Fibroblast of peridontal ligament (primary cell): ENCODE measurements at regions not wholly inside any gene's neighbourhood (a gene's known extent, or its start where the extent isn't known, plus 50 kb on each side); places are given as distances from the start of the nearest gene placed in this dataset.
"Not testable (repeated sequence)": the region's sequence is repeated elsewhere in the genome, so short reads cannot be mapped to it uniquely, and the experiment has no call there.

Experiments used
- DNase-seq: peaks from one replicate; pipeline ENCODE4 v3.0.0-alpha.2; 2010; ENCODE audit errors: extremely low read depth

DNA sequence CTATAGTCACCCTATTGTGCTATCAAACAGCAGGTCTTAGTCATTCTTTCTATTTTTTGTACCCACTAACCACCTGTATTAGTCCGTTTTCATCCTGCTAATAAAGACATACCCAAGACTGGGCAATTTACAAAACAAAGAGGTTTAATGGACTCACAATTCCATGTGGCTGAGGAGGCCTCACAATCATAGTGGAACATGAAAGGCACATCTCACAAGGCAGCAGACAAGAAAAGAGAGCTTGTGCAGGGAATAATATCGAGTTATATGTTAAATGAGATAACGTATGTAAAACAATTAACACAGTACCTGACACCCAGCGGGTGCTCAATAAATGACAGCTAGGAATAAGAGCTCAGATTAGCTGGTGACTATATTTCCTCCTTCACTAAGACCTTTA lies 88.1 kb upstream of the WDR44 start:
- DNase-seq: no peak

DNA sequence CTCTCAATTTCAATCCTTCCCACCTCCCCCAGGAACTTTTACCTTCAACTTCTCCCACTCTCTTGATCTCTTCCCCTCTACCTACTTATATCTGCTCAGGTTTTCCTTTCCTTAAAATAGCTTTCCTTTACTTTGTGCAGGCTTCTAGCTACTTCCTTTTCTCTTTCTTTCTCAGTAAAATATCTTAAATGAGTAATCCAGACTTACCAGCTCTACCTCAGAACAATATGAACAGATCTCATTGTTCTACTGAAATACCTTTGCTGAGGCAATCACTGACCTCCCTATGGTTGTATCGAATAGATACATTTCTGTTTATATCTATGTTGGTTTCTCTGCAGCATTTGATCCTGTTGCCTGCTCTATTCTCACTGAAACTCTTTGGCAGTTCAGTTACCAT lies 86.7 kb upstream of the WDR44 start:
- no peak for DNase-seq

DNA sequence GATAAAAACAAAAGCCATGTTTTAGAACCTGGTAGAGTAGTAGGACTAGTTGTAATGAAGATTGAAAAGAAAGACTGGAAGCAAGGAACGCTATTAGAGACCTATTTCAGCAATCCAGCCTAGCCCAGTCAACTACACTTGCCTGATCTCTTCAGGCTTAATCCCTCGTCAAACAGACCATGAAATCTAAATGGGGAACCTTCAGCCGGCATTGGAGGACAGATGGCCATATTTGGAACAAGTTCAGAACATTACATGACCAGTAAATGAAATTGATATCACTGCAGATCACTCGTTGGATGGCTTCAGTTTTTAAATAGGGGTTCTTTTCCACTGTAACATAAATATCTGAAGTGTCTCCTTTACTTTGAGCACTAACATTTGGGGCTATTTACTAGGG lies 84.8 kb upstream of the WDR44 start:
- DNase-seq: no peak

DNA sequence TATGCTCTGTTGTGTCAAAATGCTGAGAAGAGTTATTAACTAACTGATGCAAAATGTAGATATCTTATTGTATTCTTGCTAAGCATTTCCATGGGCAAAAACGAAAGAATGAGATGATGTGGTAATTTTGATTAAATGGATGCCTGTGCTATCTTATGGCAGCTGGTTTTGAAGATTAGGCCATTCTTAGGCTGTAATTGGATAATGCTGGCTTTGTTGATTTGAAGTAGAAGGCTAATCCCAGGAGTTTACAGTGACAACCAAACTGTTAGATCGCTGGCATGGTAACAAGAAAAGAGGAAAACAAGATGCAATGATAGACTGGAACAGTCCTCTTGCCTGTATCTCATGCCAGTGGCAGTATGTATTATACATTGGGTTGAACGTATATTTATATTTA lies 74.1 kb upstream of the WDR44 start:
- DNase-seq: peak; percentile 7

DNA sequence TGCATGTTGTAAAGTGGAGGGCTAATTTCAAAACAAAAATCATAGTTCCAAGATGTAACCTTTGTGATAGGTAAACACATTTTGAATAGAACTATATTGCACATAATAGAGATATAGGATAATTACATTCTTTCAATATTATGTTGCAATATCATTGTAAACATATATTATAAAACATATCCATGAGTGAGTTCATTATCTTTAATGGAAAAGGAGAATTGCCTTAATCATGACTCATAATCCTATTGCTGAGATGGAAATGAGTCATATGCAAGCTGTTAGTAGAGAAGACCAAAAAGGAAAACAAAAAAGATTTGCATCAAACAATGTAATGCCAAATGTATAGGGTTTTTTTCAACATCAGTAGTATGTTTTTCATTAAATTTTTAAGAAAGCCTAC lies 73.7 kb upstream of the WDR44 start:
- DNase-seq: no peak

DNA sequence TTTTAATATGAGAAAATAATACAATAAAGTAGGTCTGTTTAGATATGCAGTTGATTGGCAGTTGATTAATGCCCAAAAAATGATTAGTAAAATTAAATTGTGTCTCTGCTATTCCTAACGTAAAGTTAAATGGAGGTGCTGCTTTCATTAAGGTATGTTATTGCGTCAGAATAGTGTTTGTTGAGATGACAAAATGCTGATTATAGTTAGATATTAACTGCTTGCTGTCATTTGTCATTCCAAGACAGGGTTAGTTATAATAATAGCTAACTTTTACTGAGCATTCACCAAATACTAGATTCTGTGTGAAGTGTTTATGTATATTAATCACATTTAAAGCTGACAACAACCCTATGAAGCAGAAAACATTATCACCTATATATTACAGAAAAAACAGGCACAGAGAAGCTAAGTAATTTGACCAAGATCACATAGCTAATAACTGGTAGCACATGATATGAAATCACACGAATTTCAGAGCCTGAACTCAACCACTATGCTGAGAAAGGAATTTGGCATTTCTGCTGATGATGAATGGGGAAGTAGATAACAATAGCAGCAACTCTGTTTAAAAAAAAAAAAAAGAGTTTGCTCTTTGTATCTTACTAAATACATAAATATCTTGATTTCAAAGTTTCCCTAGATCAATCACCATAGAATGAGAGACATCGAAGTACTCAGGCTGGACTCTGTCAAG lies 59.7 kb upstream of the WDR44 start:
- no peak for DNase-seq

DNA sequence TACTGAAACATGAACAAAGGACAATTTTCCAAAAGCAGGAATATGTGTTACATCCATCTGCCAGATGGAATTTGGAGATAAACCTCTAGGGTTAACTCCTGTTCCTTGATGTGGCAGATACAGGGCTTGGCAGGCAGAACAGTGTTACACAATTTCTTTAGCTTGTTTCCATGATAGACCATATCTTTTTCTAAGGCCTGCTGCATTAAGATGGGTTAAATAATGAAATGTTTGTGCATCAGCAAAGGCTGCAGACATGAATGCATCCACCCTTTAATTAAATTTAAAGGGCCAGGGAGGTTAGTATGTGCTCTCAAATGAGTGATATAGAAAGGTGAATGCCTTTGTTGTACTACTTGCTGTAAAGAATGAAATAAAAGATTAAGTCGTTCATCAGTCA lies 50.1 kb upstream of the WDR44 start:
- DNase-seq: not testable (repeated sequence)
